Fibroblast of mammary gland (primary cell): ENCODE measurements at regions not wholly inside any gene's neighbourhood (a gene's known extent, or its start where the extent isn't known, plus 50 kb on each side); places are given as distances from the start of the nearest gene placed in this dataset.
A peak's percentile ranks its signal among the peaks of the same experiment; 100 is the strongest.

ENCODE experiments used
- DNase-seq: peaks from one replicate; pipeline ENCODE4 v3.0.0-alpha.2; 2010; ENCODE audit warnings: low read depth
- H3K4me3 ChIP-seq: 2 replicates; pipeline ENCODE4 v1.5.1; 2011; ENCODE audit warnings: low read depth, mild to moderate bottlenecking, low read length, moderate library complexity; ENCODE audit not compliant: control insufficient read depth
- CTCF ChIP-seq: conservative IDR thresholded peaks from 2 replicates; pipeline ENCODE4 v1.5.1; 2011; ENCODE audit warnings: low read depth, low read length, inconsistent platforms; ENCODE audit not compliant: control insufficient read depth, insufficient read depth

- no peak for DNase-seq
- H3K4me3 ChIP-seq = no peak overlapping the region
- no peak for TF ChIP-seq CTCF
These were observed 99.2 kb downstream of the PSMG1 start for GRCh38 chr21:39084073-39084472.

- no peak overlapping the region for H3K4me3 ChIP-seq
- TF ChIP-seq CTCF = no peak
- DNase-seq = peak; percentile 41
These were observed 99.8 kb downstream of the PSMG1 start for GRCh38 chr21:39083377-39084008.

GRCh38 chr21:39082656-39083376 lies 100.4 kb downstream of the PSMG1 start:
- TF ChIP-seq CTCF = no peak
- H3K4me3 ChIP-seq = no peak overlapping the region
- no peak for DNase-seq

- H3K4me3 ChIP-seq = no peak overlapping the region
- no peak for TF ChIP-seq CTCF
- DNase-seq = no peak
These were observed 102.9 kb downstream of the PSMG1 start for GRCh38 chr21:39080366-39080765.

- DNase-seq = peak; percentile 86
- TF ChIP-seq CTCF = no peak
- H3K4me3 ChIP-seq = no peak overlapping the region
These were observed 103.6 kb downstream of the PSMG1 start for GRCh38 chr21:39079617-39080016.

GRCh38 chr21:39078322-39079065 lies 104.8 kb downstream of the PSMG1 start:
- no peak for DNase-seq
- no peak for TF ChIP-seq CTCF
- no peak overlapping the region for H3K4me3 ChIP-seq
